D721Med (cell line): ENCODE measurements at regions not wholly inside any gene's neighbourhood (a gene's known extent, or its start where the extent isn't known, plus 50 kb on each side); places are given as distances from the start of the nearest gene placed in this dataset.

Experiments used
- DNase-seq: peaks from one replicate; pipeline ENCODE4 v3.0.0; 2011; ENCODE audit warnings: low spot score; ENCODE audit not compliant: insufficient read length
- FAIRE-seq: peaks from 2 replicates; lab custom pipeline; 2011; peaks lifted over from hg19 to GRCh38; lab: Jason Lieb, UNC
- CTCF ChIP-seq: IDR thresholded peaks from 2 replicates; pipeline ENCODE4 v1.5.1; 2012; ENCODE audit warnings: mild to moderate bottlenecking, control low read depth; ENCODE audit not compliant: insufficient read depth; ENCODE audit errors: missing control alignments

DNA sequence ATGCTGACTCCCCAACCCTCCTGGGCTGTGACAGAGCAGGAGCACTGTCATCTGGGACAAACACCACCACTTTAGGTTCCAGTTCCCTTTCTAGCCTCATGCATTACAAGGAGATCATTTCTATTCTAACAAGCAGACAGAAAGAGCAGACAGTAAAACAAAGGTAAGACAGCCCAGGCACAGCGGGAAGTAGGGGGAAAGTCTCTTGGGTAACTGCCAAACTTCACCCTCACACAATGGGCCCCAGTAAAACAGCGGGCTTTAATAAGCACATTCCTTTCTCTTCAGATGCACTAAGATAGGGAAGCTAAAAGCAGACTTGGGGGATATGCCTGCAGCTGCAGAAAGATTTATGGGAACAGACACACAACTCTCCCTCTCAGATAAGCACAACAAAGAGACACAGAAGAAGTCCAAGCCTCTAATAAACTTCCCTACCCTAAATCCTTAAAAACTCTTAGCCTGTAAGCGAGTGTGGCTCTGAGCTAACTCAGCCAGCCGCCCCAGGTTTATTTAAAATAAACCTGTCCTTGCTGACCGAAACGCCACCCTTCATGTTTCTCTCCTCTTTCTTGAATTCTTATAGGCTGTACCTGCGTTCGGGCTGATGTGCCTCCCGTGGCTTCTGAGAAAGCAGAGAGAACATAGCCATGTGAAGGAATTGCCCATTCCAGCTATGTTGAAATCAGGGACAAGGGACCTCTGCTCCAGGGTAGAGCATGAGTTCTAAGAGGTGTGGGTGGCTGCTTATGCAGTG is 726.8 kb upstream of the DDX18 start:
- no peak for TF ChIP-seq CTCF
- DNase-seq = no peak
- FAIRE-seq = no peak

DNA sequence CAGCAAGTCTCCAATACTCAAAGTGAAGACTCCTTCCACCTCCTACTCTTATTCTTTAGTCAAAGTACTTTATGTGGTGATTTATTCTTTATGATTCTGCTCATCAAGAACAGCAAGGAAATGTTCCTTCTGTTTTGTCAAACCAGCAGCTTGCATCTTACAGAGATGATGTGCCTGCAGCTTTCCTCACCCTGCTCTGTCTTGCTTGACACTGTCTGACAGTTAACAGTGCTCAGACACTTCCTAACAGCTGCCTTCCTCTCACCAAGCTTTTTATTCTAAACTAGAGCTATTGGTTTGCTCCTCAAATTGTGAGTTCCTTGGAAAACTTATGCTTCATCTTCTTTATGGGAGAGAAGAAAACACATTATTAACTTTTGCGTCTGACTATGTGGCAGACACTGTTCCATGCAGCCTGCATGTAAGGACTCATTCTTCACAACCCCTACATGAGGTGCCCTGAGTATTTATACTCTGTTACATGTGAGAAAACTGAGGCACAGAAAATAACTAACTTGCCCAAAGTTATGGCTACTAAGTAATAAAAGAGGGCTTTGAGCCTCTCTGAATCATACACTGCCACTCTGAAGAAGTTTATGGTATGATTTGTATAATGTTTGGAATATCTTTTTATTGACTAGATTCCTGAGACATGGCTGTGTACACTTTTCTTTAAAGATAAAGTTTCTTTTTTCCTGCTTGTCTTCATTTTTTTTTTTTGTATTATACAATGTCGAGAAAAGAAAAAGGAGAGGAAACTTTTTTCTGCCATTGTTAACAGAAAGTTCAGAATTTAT is 723.3 kb upstream of the DDX18 start:
- no peak for TF ChIP-seq CTCF
- DNase-seq (no peak), FAIRE-seq (no peak)

DNA sequence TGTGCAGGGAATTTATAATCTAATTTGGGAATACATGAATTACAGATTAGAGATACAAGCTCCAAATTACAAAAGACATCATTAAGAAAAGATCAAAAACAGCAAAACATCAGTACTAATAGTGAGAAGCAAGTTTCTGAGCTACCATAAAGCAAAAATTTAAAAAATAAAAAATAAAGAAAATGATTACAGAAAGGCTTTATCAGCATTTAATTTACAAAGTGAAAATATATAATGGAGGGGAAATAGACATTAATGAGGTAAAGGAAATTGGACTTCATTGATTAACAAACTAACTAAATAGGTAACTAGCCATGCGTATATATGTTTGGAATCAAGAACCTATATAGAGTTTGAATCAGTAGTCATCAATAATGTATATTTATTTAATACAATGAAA is 712.9 kb upstream of the DDX18 start:
- FAIRE-seq = no peak
- no peak for DNase-seq
- TF ChIP-seq CTCF = no peak

DNA sequence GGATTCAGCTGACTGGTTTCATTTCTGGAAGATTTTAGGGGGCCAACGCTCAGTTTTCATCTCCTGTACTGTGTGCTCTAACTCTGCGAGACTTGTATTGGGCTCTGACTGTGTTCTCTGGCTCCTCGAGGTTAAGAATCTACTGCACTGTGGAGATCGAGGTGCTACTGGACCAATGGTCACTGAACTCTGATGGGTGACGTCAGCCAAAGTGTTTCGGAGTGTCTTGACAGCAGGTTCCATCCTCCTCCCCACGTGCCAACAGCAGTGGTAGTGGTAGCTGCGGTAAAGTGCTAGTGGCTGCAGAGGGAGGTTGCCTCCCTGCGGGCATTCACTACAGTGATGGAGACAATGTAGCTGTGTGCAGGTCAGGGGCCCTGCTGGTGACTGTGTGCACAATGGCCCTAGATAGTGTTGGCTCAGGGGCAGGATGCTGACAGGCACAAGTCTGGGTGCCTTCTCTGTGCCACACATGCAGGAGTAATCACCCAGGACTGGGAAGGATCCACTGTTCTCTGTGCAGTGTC is 705.7 kb upstream of the DDX18 start:
- FAIRE-seq (no peak), DNase-seq (no peak)
- no peak for TF ChIP-seq CTCF

DNA sequence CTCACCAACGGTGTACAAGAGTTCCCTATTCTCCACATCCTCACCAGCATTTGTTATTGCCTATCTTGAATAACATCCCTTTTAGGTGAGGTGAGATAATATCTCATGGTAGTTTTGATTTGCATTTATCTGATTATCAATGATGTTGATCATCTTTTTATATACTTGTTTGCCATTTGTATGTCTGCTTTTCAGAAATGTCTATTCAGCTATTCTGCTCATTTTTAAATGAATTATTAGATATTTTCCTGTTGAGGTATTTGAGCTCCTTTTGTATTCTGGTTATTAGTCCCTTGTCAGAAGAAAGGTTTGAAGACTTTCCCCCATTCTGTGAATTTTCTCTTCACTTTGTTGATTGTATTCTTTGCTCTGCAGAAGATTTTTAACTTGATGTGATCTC is 695.5 kb upstream of the DDX18 start:
- DNase-seq (no peak), FAIRE-seq (no peak)
- no peak for TF ChIP-seq CTCF

DNA sequence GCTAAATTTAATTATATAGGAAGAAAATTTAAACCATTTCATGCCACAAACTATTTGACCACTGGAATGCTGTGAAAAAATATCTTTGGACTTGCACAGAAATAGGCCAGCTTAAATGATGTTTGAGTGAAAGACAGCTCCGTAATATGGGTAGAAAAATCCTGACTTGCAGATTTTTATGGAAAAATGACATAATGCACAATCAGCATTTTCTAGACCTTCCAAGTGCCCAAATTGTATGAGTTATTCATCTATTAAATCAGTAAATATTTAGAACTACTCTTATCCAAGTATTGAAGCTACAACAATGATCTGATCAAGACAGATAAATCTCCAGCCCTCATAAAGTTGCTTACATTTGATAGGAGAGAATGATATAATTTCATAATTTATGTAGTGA is 691.1 kb upstream of the DDX18 start:
- FAIRE-seq = no peak
- no peak for TF ChIP-seq CTCF
- DNase-seq = no peak

DNA sequence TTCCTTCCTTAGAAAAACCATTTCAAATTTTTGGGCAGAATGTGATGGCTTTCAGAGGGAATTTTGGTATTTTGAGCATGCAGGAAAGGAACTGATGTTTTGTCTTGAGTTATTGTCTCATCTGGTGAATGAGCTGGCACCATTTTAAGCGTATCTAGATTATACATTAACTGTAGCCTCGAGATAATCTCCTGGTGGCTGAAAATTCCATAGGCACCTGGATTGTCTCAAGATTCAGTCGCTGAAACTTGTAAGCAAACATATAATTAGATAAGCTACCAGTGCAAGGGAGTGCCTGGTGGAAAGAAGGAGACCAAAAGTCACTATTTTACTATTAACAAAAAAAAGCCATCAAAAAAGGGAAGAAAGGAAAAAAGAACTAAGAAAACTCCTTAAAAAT is 687.8 kb upstream of the DDX18 start:
- FAIRE-seq = no peak
- no peak for DNase-seq
- TF ChIP-seq CTCF = no peak
